ENCODE measurements at regions not wholly inside any gene's neighbourhood (a gene's known extent, or its start where the extent isn't known, plus 50 kb on each side); places are given as distances from the start of the nearest gene placed in this dataset.

GRCh38 chr12:111045941-111046340, 125.6 kb upstream of the MYL2 start:
- H3K27ac ChIP-seq, result no peak overlapping the region
- no peak for TF ChIP-seq CTCF (conservative IDR thresholded peaks at IDR 0.05)

- H3K27ac ChIP-seq, result no peak overlapping the region
- TF ChIP-seq CTCF (conservative IDR thresholded peaks at IDR 0.05), result no peak
Measured at GRCh38 chr12:111041091-111041490, 120.7 kb upstream of the MYL2 start.

GRCh38 chr12:111040690-111041089, 120.3 kb upstream of the MYL2 start:
- H3K27ac ChIP-seq, result no peak overlapping the region
- no peak for TF ChIP-seq CTCF (conservative IDR thresholded peaks at IDR 0.05)

GRCh38 chr12:111038941-111039340, 118.6 kb upstream of the MYL2 start:
- peak overlapping the region; percentile 98; the same call in 1 of the 2 replicates for H3K27ac ChIP-seq
- TF ChIP-seq CTCF (conservative IDR thresholded peaks at IDR 0.05), result no peak

- TF ChIP-seq CTCF (conservative IDR thresholded peaks at IDR 0.05), result no peak
- peak overlapping the region; percentile 98 for H3K27ac ChIP-seq
Measured at GRCh38 chr12:111038077-111038476, 117.7 kb upstream of the MYL2 start.

GRCh38 chr12:111037047-111037446, 116.7 kb upstream of the MYL2 start:
- TF ChIP-seq CTCF (conservative IDR thresholded peaks at IDR 0.05), result no peak
- peak overlapping the region; percentile 98 for H3K27ac ChIP-seq

GRCh38 chr12:111035578-111036301, 115.4 kb upstream of the MYL2 start:
- TF ChIP-seq CTCF (conservative IDR thresholded peaks at IDR 0.05), result no peak
- H3K27ac ChIP-seq, result peak overlapping the region; percentile 98
